HL-60 (cell line): ENCODE measurements at regions not wholly inside any gene's neighbourhood (a gene's known extent, or its start where the extent isn't known, plus 50 kb on each side); places are given as distances from the start of the nearest gene placed in this dataset.

ENCODE experiments used
- DNase-seq, 2 experiments: peaks; one replicate each; pipeline ENCODE4 v3.0.0-alpha.2; 2010 to 2020; ENCODE audit warnings: low read depth in 1 of 2, low spot score in 1 of 2
- H3K27ac ChIP-seq: fragments of 250-450 bp; sonication (Bioruptor Pico); replicated peaks from 2 replicates; pipeline ENCODE4 v1.5.1; 2020; ENCODE audit warnings: mild to moderate bottlenecking, moderate library complexity
- H3K27me3 ChIP-seq: fragments of 250-450 bp; sonication (Bioruptor Pico); 2 replicates; pipeline ENCODE4 v1.5.1; 2021; ENCODE audit warnings: mild to moderate bottlenecking, moderate library complexity; ENCODE audit not compliant: insufficient read depth, poor library complexity, severe bottlenecking
- H3K4me3 ChIP-seq: replicated peaks from 2 replicates; pipeline ENCODE4 v1.5.1; 2011; ENCODE audit warnings: mild to moderate bottlenecking, control low read depth, low read length; ENCODE audit not compliant: insufficient read depth
- CTCF ChIP-seq: IDR thresholded peaks from one replicate; pipeline ENCODE4 v1.5.1; 2011; ENCODE audit warnings: low read length, control low read depth, inconsistent platforms; ENCODE audit not compliant: insufficient read depth
- GABPA ChIP-seq: IDR thresholded peaks from 2 replicates; pipeline ENCODE4 v1.6.1; 2012; ENCODE audit warnings: low read depth
- POLR2AphosphoS5 ChIP-seq: IDR thresholded peaks from 2 replicates; pipeline ENCODE4 v1.6.1; 2012; ENCODE audit warnings: low read depth
- REST ChIP-seq: IDR thresholded peaks from 2 replicates; pipeline ENCODE4 v1.6.1; 2012; ENCODE audit warnings: low read depth; ENCODE audit not compliant: insufficient replicate concordance
- SPI1 ChIP-seq: IDR thresholded peaks from 2 replicates; pipeline ENCODE4 v1.6.1; 2012; ENCODE audit warnings: low read depth, mild to moderate bottlenecking, borderline replicate concordance

- Histone ChIP-seq H3K4me3 (no peak overlapping the region), H3K27ac (no peak overlapping the region), H3K27me3 (no peaks in the 10 kb centered on the region)
- no peak for DNase-seq
- TF ChIP-seq SPI1 (no peak), CTCF (no peak), REST (no peak), POLR2AphosphoS5 (no peak), GABPA (no peak)
Observed at GRCh38 chr14:87579036-87579435, 413.9 kb downstream of the GALC start.

GRCh38 chr14:87575378-87575777 lies 417.6 kb downstream of the GALC start:
- DNase-seq = no peak
- no peak for TF ChIP-seq CTCF
- TF ChIP-seq SPI1 = no peak
- TF ChIP-seq POLR2AphosphoS5 = no peak
- no peak for TF ChIP-seq REST
- TF ChIP-seq GABPA = no peak

GRCh38 chr14:87573591-87573990 lies 419.4 kb downstream of the GALC start:
- TF ChIP-seq CTCF = no peak
- TF ChIP-seq GABPA = no peak
- TF ChIP-seq SPI1 = no peak
- TF ChIP-seq POLR2AphosphoS5 = no peak
- no peak for TF ChIP-seq REST
- H3K27ac ChIP-seq = no peak overlapping the region
- no peak overlapping the region for H3K4me3 ChIP-seq
- no peak for DNase-seq
- no peaks in the 10 kb centered on the region for H3K27me3 ChIP-seq

More at GRCh38 chr14:87575378-87575777, 417.6 kb downstream of the GALC start:
- Histone ChIP-seq H3K4me3 (no peak overlapping the region), H3K27ac (no peak overlapping the region), H3K27me3 (no peaks in the 10 kb centered on the region)
